Upper lobe of left lung (tissue), 6 donors: ENCODE measurements at regions not wholly inside any gene's neighbourhood (a gene's known extent, or its start where the extent isn't known, plus 50 kb on each side); places are given as distances from the start of the nearest gene placed in this dataset.

Source experiments
- ATAC-seq, 2 donors: fragments of 200-7000 bp; cut with Tn5 transposase; one replicate each; pipeline ENCODE4 v1.9.1; 2022; ENCODE audit warnings: mild to moderate bottlenecking in 2 of 2, moderate library complexity in 2 of 2; ENCODE audit not compliant: low FRiP score in 2 of 2
- DNase-seq, 2 donors: peaks; one replicate each; pipeline ENCODE4 v3.0.0-alpha.2; 2019 to 2020
- H3K27ac ChIP-seq, 4 donors: fragments of 200-600 bp; sonication (generic); one replicate each; pipeline ENCODE4 v1.5.1; 2016 to 2019
- H3K27me3 ChIP-seq, 4 donors: fragments of 200-600 bp; sonication (generic); one replicate each; pipeline ENCODE4 v1.5.1; 2017 to 2019
- H3K36me3 ChIP-seq, 4 donors: fragments of 200-600 bp; sonication (generic); one replicate each; pipeline ENCODE4 v1.5.1; 2016 to 2019
- H3K4me1 ChIP-seq, 4 donors: fragments of 200-600 bp; sonication (generic); one replicate each; pipeline ENCODE4 v1.5.1; 2018 to 2019
- H3K4me3 ChIP-seq, 4 donors: fragments of 200-600 bp; sonication (generic); one replicate each; pipeline ENCODE4 v1.5.1; 2017 to 2019; ENCODE audit warnings: mild to moderate bottlenecking in 2 of 4, moderate library complexity in 1 of 4
- H3K9me3 ChIP-seq, 4 donors: fragments of 200-600 bp; sonication (generic); one replicate each; pipeline ENCODE4 v1.5.1; 2018 to 2019
- EP300 ChIP-seq, 4 donors: sonication (generic); formaldehyde crosslinking; IDR thresholded peaks; one replicate each; pipeline ENCODE4 v1.5.1; 2017; ENCODE audit warnings: antibody characterized with exemption in 4 of 4, control low read depth in 2 of 4
- POLR2A ChIP-seq, 4 donors: fragments of 450-650 bp; IDR thresholded peaks; one replicate each; pipeline ENCODE4 v1.5.1; 2016 to 2017; ENCODE audit warnings: antibody characterized with exemption in 4 of 4, mild to moderate bottlenecking in 2 of 4
- POLR2AphosphoS5 ChIP-seq, 2 donors: sonication (generic); formaldehyde crosslinking; IDR thresholded peaks; one replicate each; pipeline ENCODE4 v1.5.1; 2017; ENCODE audit warnings: antibody characterized with exemption in 2 of 2
- WGBS, 2 donors: methylation state at CpG; one replicate each; pipeline ENCODE4 v1.1.5; 2017 to 2018; 5-methylcytosine and 5-hydroxymethylcytosine counted together
- TF ChIP-seq, protein P1 (sequence below), 6 experiments: fragments of 450-650 bp in 4 of 6; fragments of 200-600 bp in 2 of 6; sonication (generic) in 2 of 6; IDR thresholded peaks; one replicate each; pipeline ENCODE4 v1.5.1; 2016 to 2019; ENCODE audit warnings: antibody characterized with exemption in 6 of 6
- donor health status: DM: no; HTN: no; CAD: no; lungs with moderate emphysema.
- donor health status: DM: no; HTN: yes; CAD: no; lungs with severe emphysema.

DNA sequence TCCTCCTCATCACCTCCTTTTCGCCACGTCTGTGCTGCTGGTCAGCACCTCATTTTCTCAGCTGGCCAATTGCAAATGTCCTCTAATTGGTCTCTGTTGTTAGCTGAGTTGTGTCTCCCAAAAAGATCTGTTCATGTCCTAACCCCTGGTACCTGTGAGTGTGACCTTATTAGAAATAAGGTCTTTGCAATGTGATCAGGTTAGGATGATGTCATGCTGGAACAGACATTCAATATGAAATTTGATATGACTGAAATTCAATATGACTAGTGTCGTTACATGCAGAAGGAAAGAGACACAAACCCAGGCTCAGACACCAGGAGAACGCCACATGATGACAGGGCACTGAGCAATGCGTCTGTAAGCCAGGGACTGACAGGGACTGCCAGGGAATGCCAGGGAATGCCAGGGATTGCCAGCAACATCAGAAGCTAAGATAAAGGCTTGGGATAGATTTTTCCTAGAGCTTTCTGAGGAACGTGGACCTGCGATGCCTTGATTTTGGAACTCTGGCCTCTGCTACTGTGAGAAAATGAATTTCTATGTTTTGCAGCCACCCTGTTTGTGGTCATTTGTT, 77.5 kb upstream of the CXCL12 start:
- Histone ChIP-seq H3K9me3 (no peaks in the 10 kb centered on the region), H3K4me1 (no peaks in the 10 kb centered on the region), H3K4me3 (no peak overlapping the region), H3K27ac (no peak overlapping the region), H3K36me3 (no peaks in the 10 kb centered on the region), H3K27me3 (no peaks in the 10 kb centered on the region)
- ATAC-seq (no peak), DNase-seq (no peak)
- TF ChIP-seq, protein P1, sequence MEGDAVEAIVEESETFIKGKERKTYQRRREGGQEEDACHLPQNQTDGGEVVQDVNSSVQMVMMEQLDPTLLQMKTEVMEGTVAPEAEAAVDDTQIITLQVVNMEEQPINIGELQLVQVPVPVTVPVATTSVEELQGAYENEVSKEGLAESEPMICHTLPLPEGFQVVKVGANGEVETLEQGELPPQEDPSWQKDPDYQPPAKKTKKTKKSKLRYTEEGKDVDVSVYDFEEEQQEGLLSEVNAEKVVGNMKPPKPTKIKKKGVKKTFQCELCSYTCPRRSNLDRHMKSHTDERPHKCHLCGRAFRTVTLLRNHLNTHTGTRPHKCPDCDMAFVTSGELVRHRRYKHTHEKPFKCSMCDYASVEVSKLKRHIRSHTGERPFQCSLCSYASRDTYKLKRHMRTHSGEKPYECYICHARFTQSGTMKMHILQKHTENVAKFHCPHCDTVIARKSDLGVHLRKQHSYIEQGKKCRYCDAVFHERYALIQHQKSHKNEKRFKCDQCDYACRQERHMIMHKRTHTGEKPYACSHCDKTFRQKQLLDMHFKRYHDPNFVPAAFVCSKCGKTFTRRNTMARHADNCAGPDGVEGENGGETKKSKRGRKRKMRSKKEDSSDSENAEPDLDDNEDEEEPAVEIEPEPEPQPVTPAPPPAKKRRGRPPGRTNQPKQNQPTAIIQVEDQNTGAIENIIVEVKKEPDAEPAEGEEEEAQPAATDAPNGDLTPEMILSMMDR (IDR thresholded peaks at IDR 0.05) = no peak
- TF ChIP-seq POLR2AphosphoS5 (IDR thresholded peaks at IDR 0.05) (no peak), EP300 (IDR thresholded peaks at IDR 0.05) (no peak), POLR2A (IDR thresholded peaks at IDR 0.05) (no peak)
- WGBS, 2 donors = 68 to 70% methylated on average over 7 of the region's 7 CpGs

DNA sequence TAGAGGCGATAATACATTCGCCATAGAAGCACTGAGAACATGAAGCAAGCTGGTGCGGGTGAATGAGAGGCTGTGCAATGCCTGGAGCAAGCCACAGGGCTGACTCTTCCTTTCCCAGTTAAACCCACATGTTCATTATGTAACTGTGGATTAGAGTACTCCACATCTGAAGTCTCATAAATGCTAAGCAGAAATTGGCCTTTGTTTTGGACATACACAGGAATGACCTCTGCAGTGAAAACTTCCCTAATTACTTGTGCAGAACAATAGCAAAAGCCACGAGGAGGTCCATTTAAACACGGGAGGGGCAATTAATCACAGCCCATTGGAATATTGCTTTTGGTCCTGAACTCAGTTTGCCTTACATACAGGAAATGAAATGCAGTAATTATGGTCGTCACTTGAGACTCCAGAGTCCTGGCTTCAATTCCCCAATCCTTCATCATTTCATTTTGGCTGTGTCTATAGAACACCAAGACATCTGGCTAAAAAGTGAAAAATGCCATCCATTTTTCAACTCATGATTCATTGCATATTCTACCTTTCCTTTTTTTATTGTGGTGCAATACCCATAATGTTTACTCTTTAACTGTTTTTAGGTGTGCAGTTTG, 78.7 kb upstream of the CXCL12 start:
- no peaks in the 10 kb centered on the region for H3K9me3 ChIP-seq
- H3K27ac ChIP-seq = no peak overlapping the region
- no peak for ATAC-seq
- DNase-seq = no peak
- no peak for TF ChIP-seq POLR2AphosphoS5 (IDR thresholded peaks at IDR 0.05)
- TF ChIP-seq EP300 (IDR thresholded peaks at IDR 0.05) = no peak
- no peak for TF ChIP-seq POLR2A (IDR thresholded peaks at IDR 0.05)
- TF ChIP-seq, protein P1 (IDR thresholded peaks at IDR 0.05) = no peak
- H3K4me3 ChIP-seq = no peak overlapping the region
- H3K27me3 ChIP-seq = no peaks in the 10 kb centered on the region
- H3K36me3 ChIP-seq = no peaks in the 10 kb centered on the region
- no peaks in the 10 kb centered on the region for H3K4me1 ChIP-seq
- whole genome bisulfite sequencing, 2 donors = 58 to 60% methylated on average over 6 of the region's 6 CpGs

DNA sequence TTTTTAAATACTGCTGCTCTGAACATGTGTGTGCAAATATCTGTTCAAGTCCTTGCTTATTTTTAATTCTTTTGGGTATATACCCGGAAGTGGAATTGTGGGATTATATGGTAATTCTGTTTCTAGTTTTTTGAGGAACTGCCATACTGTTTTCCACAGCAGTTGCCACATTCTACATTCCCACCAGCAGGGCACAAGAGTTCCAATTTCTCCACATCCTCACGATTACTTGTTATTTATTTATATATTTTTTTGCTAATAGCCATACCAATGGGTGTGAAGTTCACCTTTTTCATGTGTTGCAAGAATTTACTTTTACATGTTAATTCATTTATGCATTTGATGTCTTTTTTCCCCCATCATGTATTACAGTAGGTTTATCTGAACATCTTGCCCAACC, 79.6 kb upstream of the CXCL12 start:
- TF ChIP-seq EP300 (IDR thresholded peaks at IDR 0.05) = no peak
- no peak for TF ChIP-seq POLR2A (IDR thresholded peaks at IDR 0.05)
- no peak for TF ChIP-seq POLR2AphosphoS5 (IDR thresholded peaks at IDR 0.05)
- TF ChIP-seq, protein P1 (IDR thresholded peaks at IDR 0.05) = no peak
- H3K36me3 ChIP-seq = no peaks in the 10 kb centered on the region
- H3K4me1 ChIP-seq = no peaks in the 10 kb centered on the region
- no peak for DNase-seq
- no peaks in the 10 kb centered on the region for H3K27me3 ChIP-seq
- H3K27ac ChIP-seq = no peak overlapping the region
- no peak overlapping the region for H3K4me3 ChIP-seq
- WGBS, 2 donors = 37 to 41% methylated on average over 2 of the region's 2 CpGs
- ATAC-seq = no peak
- H3K9me3 ChIP-seq = no peaks in the 10 kb centered on the region

DNA sequence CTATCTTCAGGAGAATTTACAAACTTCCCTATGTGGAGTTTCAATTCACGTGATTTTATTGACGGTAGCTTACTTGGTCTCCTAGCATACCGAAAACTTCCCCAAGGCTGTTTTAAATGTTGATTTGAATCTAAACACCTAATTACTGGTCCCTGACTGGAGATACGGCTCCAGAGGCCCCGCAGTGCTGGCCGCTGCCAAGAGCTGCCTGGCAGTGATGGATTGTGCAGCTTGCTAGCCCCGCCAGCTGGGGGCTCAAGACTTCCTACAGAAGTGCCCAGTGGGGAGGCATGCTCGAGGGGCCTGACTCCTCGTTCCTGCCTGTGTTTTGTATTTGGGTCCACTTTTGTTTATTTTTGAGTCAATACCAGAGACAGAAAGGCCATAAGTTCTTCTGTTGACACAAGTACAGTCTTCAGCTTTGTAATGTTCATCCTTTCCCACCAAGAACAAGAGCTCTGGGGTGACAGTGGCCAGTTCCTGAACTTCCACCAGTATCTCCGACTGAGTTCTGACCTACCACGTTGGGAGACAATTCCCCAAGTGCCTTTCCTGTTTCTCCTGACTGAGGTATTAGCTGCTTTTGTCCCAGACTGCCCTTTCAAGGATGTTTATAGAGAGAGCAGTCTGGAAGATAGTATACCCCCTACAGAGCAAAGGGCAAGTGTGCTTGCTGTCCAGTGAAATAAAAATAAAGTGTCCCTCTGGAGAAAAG, 80.7 kb upstream of the CXCL12 start:
- Histone ChIP-seq H3K36me3 (no peaks in the 10 kb centered on the region), H3K4me1 (no peaks in the 10 kb centered on the region), H3K27me3 (no peaks in the 10 kb centered on the region), H3K4me3 (no peak overlapping the region), H3K27ac (no peak overlapping the region), H3K9me3 (no peaks in the 10 kb centered on the region)
- TF ChIP-seq, protein P1 (IDR thresholded peaks at IDR 0.05) = no peak
- TF ChIP-seq POLR2A (IDR thresholded peaks at IDR 0.05) = no peak
- TF ChIP-seq EP300 (IDR thresholded peaks at IDR 0.05) = no peak
- TF ChIP-seq POLR2AphosphoS5 (IDR thresholded peaks at IDR 0.05) = no peak
- 21 to 35% methylated on average over 10 to 11 of the region's 11 CpGs for WGBS, 2 donors
- ATAC-seq (no peak), DNase-seq (no peak)
